ENCODE measurements at regions not wholly inside any gene's neighbourhood (a gene's known extent, or its start where the extent isn't known, plus 50 kb on each side); places are given as distances from the start of the nearest gene placed in this dataset.
"Not testable (repeated sequence)": the region's sequence is repeated elsewhere in the genome, so short reads cannot be mapped to it uniquely, and the experiment has no call there.

GRCh38 chr5:115455301-115455707, 89.3 kb downstream of the FEM1C start:
- H3K4me3 ChIP-seq (ENCODE audit: low read depth, low read length), result no peak overlapping the region
- peak; percentile 79 for DNase-seq (ENCODE audit: low read depth)
- no peak for TF ChIP-seq CTCF (IDR thresholded peaks at IDR 0.05; ENCODE audit: insufficient read depth, low read length)

DNA sequence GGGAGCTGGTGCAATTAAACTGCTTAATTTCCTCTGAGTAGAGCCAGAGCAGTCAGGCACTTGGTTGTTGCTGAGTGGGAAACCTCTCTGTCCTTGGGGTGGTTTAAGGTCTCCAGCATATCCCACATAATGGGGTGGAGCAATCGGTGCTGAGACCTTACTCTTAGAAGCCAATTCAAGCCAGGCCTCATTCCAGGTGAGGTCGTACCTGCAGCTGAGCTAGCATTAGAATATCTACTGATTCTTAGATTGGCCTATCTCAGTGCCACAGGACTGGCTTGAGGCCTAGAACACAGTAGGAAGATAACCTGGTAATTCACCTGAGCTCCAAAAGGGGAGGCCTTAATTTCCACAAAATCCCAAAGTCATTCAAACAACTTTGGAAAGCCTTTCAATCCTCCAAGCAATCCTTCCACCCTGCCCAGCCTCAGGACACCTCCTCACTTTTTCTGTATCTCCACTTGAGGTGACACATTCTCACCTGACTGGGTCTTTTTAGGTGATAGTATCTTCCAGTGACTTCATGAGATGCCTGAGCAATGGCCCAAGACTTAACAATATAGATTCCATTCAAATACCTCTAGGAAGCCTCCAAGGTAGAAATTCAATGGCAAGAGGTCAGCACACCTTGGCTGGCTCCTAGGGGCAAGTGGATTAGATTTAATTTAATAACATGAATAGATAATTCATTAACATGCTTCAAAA, 91.0 kb downstream of the FEM1C start:
- TF ChIP-seq CTCF (IDR thresholded peaks at IDR 0.05; ENCODE audit: insufficient read depth, low read length), result no peak
- no peak overlapping the region for H3K4me3 ChIP-seq (ENCODE audit: low read depth, low read length)
- DNase-seq (ENCODE audit: low read depth), result no peak

GRCh38 chr5:115452536-115453235, 91.9 kb downstream of the FEM1C start:
- DNase-seq (ENCODE audit: low read depth), result peak; percentile 77

DNA sequence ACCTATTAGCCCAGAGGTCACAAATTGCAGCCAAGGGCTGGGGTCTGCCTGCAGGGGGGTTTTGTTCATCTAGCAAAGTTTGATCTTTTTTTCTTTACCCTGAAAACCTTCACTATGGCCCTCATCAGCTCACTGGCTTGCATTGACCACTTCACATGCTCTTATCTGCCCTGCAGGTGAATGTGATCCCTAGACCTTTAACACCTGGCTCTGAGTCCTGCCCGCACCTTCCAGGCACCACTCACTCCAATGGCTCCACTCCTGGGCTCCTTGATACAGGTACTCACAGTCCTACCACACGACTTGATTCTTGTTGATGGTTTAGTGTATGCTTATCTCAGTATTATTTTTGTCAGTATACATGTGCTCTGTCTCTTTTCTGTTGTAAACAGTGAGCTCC, 92.5 kb downstream of the FEM1C start:
- DNase-seq (ENCODE audit: low read depth), result no peak
- H3K4me3 ChIP-seq (ENCODE audit: low read depth, low read length), result no peak overlapping the region
- no peak for TF ChIP-seq CTCF (IDR thresholded peaks at IDR 0.05; ENCODE audit: insufficient read depth, low read length)

More at GRCh38 chr5:115452536-115453235, 91.9 kb downstream of the FEM1C start:
- no peak overlapping the region for H3K4me3 ChIP-seq (ENCODE audit: low read depth, low read length)
- no peak for TF ChIP-seq CTCF (IDR thresholded peaks at IDR 0.05; ENCODE audit: insufficient read depth, low read length)

GRCh38 chr5:115450741-115451140, 93.8 kb downstream of the FEM1C start:
- no peak for TF ChIP-seq CTCF (IDR thresholded peaks at IDR 0.05; ENCODE audit: insufficient read depth, low read length)
- DNase-seq (ENCODE audit: low read depth), result peak; percentile 98
- H3K4me3 ChIP-seq (ENCODE audit: low read depth, low read length), result no peak overlapping the region

GRCh38 chr5:115448630-115449029, 95.9 kb downstream of the FEM1C start:
- H3K4me3 ChIP-seq (ENCODE audit: low read depth, low read length); DNase-seq (ENCODE audit: low read depth): not testable (repeated sequence)

DNA sequence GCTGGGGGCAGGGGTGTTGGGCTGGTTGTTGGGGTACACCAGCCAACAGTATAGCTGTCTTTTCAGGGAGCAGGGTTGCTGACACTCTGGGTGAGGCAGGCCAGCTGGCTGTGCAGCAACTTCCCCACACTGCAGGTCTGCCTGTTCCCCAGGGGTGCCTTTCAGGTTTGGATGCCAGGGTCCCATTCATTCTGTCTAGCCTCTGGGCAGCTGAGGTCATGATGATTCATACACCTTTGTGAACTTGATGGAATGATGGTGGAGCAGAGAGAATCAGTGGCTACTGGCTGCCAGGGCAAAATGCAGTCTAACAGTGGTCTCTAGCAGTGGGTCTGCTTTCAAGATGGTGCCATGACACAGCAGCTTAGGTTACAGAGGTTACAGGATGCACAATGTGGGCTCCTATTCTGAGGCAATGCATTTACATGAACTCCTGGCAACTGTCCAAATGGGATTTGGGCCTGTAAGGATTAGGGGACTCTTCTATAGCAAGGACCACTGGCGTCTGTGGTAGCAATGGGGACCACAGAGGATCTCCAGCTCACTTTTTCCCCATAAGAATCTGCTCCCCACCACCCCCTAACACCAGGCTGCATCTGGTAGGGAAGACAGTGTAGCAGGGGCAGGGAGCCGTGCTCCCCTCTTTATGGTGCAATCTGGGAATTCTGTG, 103.7 kb downstream of the FEM1C start:
- no peak for DNase-seq (ENCODE audit: low read depth)
- TF ChIP-seq CTCF (IDR thresholded peaks at IDR 0.05; ENCODE audit: insufficient read depth, low read length), result no peak
- no peak overlapping the region for H3K4me3 ChIP-seq (ENCODE audit: low read depth, low read length)

Measured in fibroblast of the aortic adventitia (primary cell).